ENCODE measurements at regions not wholly inside any gene's neighbourhood (a gene's known extent, or its start where the extent isn't known, plus 50 kb on each side); places are given as distances from the start of the nearest gene placed in this dataset.
"Not testable (repeated sequence)": the region's sequence is repeated elsewhere in the genome, so short reads cannot be mapped to it uniquely, and the experiment has no call there.

GRCh38 chr18:5024741-5025140 lies 172.3 kb downstream of the AKAIN1 start:
- WGBS, 2 experiments, result 89% methylated on average over 2 of the region's 2 CpGs
- no peaks in the 10 kb centered on the region for H3K27me3 ChIP-seq (ENCODE audit: control insufficient read depth, insufficient read depth, low read length, poor library complexity, severe bottlenecking)
- no peak overlapping the region for H3K4me3 ChIP-seq (ENCODE audit: insufficient read depth, low read depth, low read length)
- peaks cover 6% of the 10 kb centered on the region for H3K4me1 ChIP-seq (ENCODE audit: control insufficient read depth, insufficient read depth, low read length)
- H3K27ac ChIP-seq (ENCODE audit: insufficient read depth, low read depth, low read length, poor library complexity, severe bottlenecking), result no peak overlapping the region
- H3K36me3 ChIP-seq (ENCODE audit: control insufficient read depth, insufficient read depth, low read length), result no peaks in the 10 kb centered on the region
- H3K9me3 ChIP-seq (ENCODE audit: control insufficient read depth, low read length), result no peaks in the 10 kb centered on the region

GRCh38 chr18:5021558-5021957 lies 175.5 kb downstream of the AKAIN1 start:
- Histone ChIP-seq H3K27ac (ENCODE audit: insufficient read depth, low read depth, low read length, poor library complexity, severe bottlenecking) (no peak overlapping the region), H3K27me3 (ENCODE audit: control insufficient read depth, insufficient read depth, low read length, poor library complexity, severe bottlenecking) (no peaks in the 10 kb centered on the region), H3K4me1 (ENCODE audit: control insufficient read depth, insufficient read depth, low read length) (no peaks in the 10 kb centered on the region)

GRCh38 chr18:5015213-5015612 lies 181.8 kb downstream of the AKAIN1 start:
- Histone ChIP-seq H3K36me3 (ENCODE audit: control insufficient read depth, insufficient read depth, low read length) (no peaks in the 10 kb centered on the region), H3K9me3 (ENCODE audit: control insufficient read depth, low read length) (no peaks in the 10 kb centered on the region), H3K4me3 (ENCODE audit: insufficient read depth, low read depth, low read length) (no peak overlapping the region), H3K27ac (ENCODE audit: insufficient read depth, low read depth, low read length, poor library complexity, severe bottlenecking) (no peak overlapping the region), H3K4me1 (ENCODE audit: control insufficient read depth, insufficient read depth, low read length) (no peaks in the 10 kb centered on the region), H3K27me3 (ENCODE audit: control insufficient read depth, insufficient read depth, low read length, poor library complexity, severe bottlenecking) (no peaks in the 10 kb centered on the region)
- WGBS, 2 experiments, result 48 to 76% methylated on average over 2 to 4 of the region's 4 CpGs

More at GRCh38 chr18:5021558-5021957, 175.5 kb downstream of the AKAIN1 start:
- Histone ChIP-seq H3K4me3 (ENCODE audit: insufficient read depth, low read depth, low read length) (no peak overlapping the region), H3K36me3 (ENCODE audit: control insufficient read depth, insufficient read depth, low read length) (no peaks in the 10 kb centered on the region), H3K9me3 (ENCODE audit: control insufficient read depth, low read length) (no peaks in the 10 kb centered on the region)

GRCh38 chr18:5004031-5004820 lies 192.8 kb downstream of the AKAIN1 start:
- H3K27me3 ChIP-seq (ENCODE audit: control insufficient read depth, insufficient read depth, low read length, poor library complexity, severe bottlenecking), result not testable (repeated sequence)

GRCh38 chr18:4994710-4995109 lies 202.3 kb downstream of the AKAIN1 start:
- Histone ChIP-seq H3K9me3 (ENCODE audit: control insufficient read depth, low read length) (no peaks in the 10 kb centered on the region), H3K4me1 (ENCODE audit: control insufficient read depth, insufficient read depth, low read length) (no peaks in the 10 kb centered on the region), H3K4me3 (ENCODE audit: insufficient read depth, low read depth, low read length) (no peak overlapping the region), H3K27me3 (ENCODE audit: control insufficient read depth, insufficient read depth, low read length, poor library complexity, severe bottlenecking) (no peaks in the 10 kb centered on the region), H3K27ac (ENCODE audit: insufficient read depth, low read depth, low read length, poor library complexity, severe bottlenecking) (no peak overlapping the region), H3K36me3 (ENCODE audit: control insufficient read depth, insufficient read depth, low read length) (no peaks in the 10 kb centered on the region)
- 99 to 100% methylated on average over 2 to 3 of the region's 3 CpGs for WGBS, 2 experiments

More at GRCh38 chr18:5004031-5004820, 192.8 kb downstream of the AKAIN1 start:
- 5 to 9% methylated on average over 29 to 30 of the region's 32 CpGs for WGBS, 2 experiments
- not testable (repeated sequence) for H3K4me1 ChIP-seq (ENCODE audit: control insufficient read depth, insufficient read depth, low read length); H3K27ac ChIP-seq (ENCODE audit: insufficient read depth, low read depth, low read length, poor library complexity, severe bottlenecking); H3K9me3 ChIP-seq (ENCODE audit: control insufficient read depth, low read length); H3K36me3 ChIP-seq (ENCODE audit: control insufficient read depth, insufficient read depth, low read length)
- H3K4me3 ChIP-seq (ENCODE audit: insufficient read depth, low read depth, low read length), result peak overlapping the region; percentile 43

- Histone ChIP-seq H3K4me1 (ENCODE audit: control insufficient read depth, insufficient read depth, low read length) (peaks cover 10% of the 10 kb centered on the region), H3K27me3 (ENCODE audit: control insufficient read depth, insufficient read depth, low read length, poor library complexity, severe bottlenecking) (no peaks in the 10 kb centered on the region), H3K36me3 (ENCODE audit: control insufficient read depth, insufficient read depth, low read length) (no peaks in the 10 kb centered on the region), H3K27ac (ENCODE audit: insufficient read depth, low read depth, low read length, poor library complexity, severe bottlenecking) (no peak overlapping the region), H3K9me3 (ENCODE audit: control insufficient read depth, low read length) (no peaks in the 10 kb centered on the region), H3K4me3 (ENCODE audit: insufficient read depth, low read depth, low read length) (no peak overlapping the region)
- WGBS, 2 experiments, result 54 to 57% methylated on average over 10 of the region's 10 CpGs
These were observed 209.3 kb downstream of the AKAIN1 start for GRCh38 chr18:4987452-4988405.

- 87 to 88% methylated on average over 6 of the region's 6 CpGs for WGBS, 2 experiments
These were observed 210.4 kb downstream of the AKAIN1 start for GRCh38 chr18:4986677-4987076.

GRCh38 chr18:4986066-4986465 lies 211.0 kb downstream of the AKAIN1 start:
- no peak overlapping the region for H3K4me3 ChIP-seq (ENCODE audit: insufficient read depth, low read depth, low read length)

More at GRCh38 chr18:4986677-4987076, 210.4 kb downstream of the AKAIN1 start:
- Histone ChIP-seq H3K27ac (ENCODE audit: insufficient read depth, low read depth, low read length, poor library complexity, severe bottlenecking) (no peak overlapping the region), H3K36me3 (ENCODE audit: control insufficient read depth, insufficient read depth, low read length) (no peaks in the 10 kb centered on the region), H3K4me1 (ENCODE audit: control insufficient read depth, insufficient read depth, low read length) (peaks cover 10% of the 10 kb centered on the region), H3K27me3 (ENCODE audit: control insufficient read depth, insufficient read depth, low read length, poor library complexity, severe bottlenecking) (no peaks in the 10 kb centered on the region), H3K4me3 (ENCODE audit: insufficient read depth, low read depth, low read length) (no peak overlapping the region), H3K9me3 (ENCODE audit: control insufficient read depth, low read length) (no peaks in the 10 kb centered on the region)

GRCh38 chr18:4961121-4961909 lies 235.7 kb downstream of the AKAIN1 start:
- 92 to 94% methylated on average over 4 of the region's 4 CpGs for WGBS, 2 experiments
- Histone ChIP-seq H3K4me3 (ENCODE audit: insufficient read depth, low read depth, low read length) (no peak overlapping the region), H3K4me1 (ENCODE audit: control insufficient read depth, insufficient read depth, low read length) (no peaks in the 10 kb centered on the region), H3K36me3 (ENCODE audit: control insufficient read depth, insufficient read depth, low read length) (no peaks in the 10 kb centered on the region), H3K9me3 (ENCODE audit: control insufficient read depth, low read length) (no peaks in the 10 kb centered on the region), H3K27me3 (ENCODE audit: control insufficient read depth, insufficient read depth, low read length, poor library complexity, severe bottlenecking) (no peaks in the 10 kb centered on the region), H3K27ac (ENCODE audit: insufficient read depth, low read depth, low read length, poor library complexity, severe bottlenecking) (no peak overlapping the region)

More at GRCh38 chr18:4986066-4986465, 211.0 kb downstream of the AKAIN1 start:
- no peaks in the 10 kb centered on the region for H3K36me3 ChIP-seq (ENCODE audit: control insufficient read depth, insufficient read depth, low read length)
- no peaks in the 10 kb centered on the region for H3K9me3 ChIP-seq (ENCODE audit: control insufficient read depth, low read length)
- no peak overlapping the region for H3K27ac ChIP-seq (ENCODE audit: insufficient read depth, low read depth, low read length, poor library complexity, severe bottlenecking)
- peaks cover 10% of the 10 kb centered on the region for H3K4me1 ChIP-seq (ENCODE audit: control insufficient read depth, insufficient read depth, low read length)
- H3K27me3 ChIP-seq (ENCODE audit: control insufficient read depth, insufficient read depth, low read length, poor library complexity, severe bottlenecking), result no peaks in the 10 kb centered on the region

Data from ectodermal cell (in vitro differentiated cells).